ENCODE measurements at regions not wholly inside any gene's neighbourhood (a gene's known extent, or its start where the extent isn't known, plus 50 kb on each side); places are given as distances from the start of the nearest gene placed in this dataset.

- H3K4me3 ChIP-seq (ENCODE audit: low read length), result no peak overlapping the region
- no peak for TF ChIP-seq CTCF (IDR thresholded peaks at IDR 0.05; ENCODE audit: insufficient read depth, low read depth, low read length, missing control alignments)
- peak; percentile 54 for DNase-seq (ENCODE audit: low read depth)
Measured at GRCh38 chr16:86931410-86931941, 353.1 kb downstream of the FOXL1 start.

DNA sequence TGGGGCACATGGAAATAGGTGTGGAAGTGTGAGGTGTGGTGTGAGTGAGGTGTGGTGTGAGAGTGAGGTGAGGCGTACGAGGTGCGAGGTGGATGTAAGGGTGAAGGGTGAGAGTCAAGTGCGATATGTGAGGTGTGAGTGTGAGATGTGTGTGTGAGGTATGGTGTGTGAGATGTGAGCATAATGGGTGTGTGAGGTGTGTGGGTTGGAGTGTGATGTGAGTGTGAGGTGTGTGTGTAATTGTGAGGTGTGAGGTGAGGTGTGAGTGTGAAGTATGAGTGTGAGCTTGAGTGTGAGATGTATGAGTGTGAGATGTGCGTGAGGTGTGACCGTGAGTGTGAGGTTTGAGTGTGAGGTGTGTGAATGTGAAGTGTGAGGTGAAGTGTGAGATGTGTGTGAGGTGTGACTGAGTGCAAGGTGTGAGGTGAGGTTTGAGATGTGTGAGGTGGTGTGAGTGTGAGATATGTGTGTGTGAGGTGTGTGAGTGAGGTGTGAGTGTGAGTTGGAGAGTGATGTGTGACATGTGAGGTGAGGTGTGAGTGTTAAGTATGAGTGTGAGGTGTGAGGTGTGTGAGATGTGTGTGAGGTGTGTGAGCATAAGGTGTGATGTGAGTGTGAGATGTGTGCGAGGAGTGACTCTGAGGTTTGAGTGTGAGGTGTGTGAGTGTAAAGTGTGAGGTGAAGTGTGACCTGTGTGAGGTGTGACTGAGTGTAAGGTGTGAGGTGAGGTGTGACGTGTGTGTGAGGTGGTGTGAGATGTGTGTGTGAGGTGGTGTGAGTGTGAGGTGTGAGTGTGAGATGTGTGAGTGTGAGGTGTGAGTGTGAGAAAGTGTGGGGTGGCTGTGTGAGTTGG lies 354.0 kb downstream of the FOXL1 start:
- no peak overlapping the region for H3K4me3 ChIP-seq (ENCODE audit: low read length)
- no peak for DNase-seq (ENCODE audit: low read depth)
- TF ChIP-seq CTCF (IDR thresholded peaks at IDR 0.05; ENCODE audit: insufficient read depth, low read depth, low read length, missing control alignments), result no peak

- DNase-seq (ENCODE audit: low read depth), result no peak
- TF ChIP-seq CTCF (IDR thresholded peaks at IDR 0.05; ENCODE audit: insufficient read depth, low read depth, low read length, missing control alignments), result no peak
- H3K4me3 ChIP-seq (ENCODE audit: low read length), result no peak overlapping the region
Measured at GRCh38 chr16:86934581-86935375, 356.4 kb downstream of the FOXL1 start.

GRCh38 chr16:86939609-86940008 lies 361.3 kb downstream of the FOXL1 start:
- TF ChIP-seq CTCF (IDR thresholded peaks at IDR 0.05; ENCODE audit: insufficient read depth, low read depth, low read length, missing control alignments), result no peak
- no peak overlapping the region for H3K4me3 ChIP-seq (ENCODE audit: low read length)
- peak; percentile 28 for DNase-seq (ENCODE audit: low read depth)

DNA sequence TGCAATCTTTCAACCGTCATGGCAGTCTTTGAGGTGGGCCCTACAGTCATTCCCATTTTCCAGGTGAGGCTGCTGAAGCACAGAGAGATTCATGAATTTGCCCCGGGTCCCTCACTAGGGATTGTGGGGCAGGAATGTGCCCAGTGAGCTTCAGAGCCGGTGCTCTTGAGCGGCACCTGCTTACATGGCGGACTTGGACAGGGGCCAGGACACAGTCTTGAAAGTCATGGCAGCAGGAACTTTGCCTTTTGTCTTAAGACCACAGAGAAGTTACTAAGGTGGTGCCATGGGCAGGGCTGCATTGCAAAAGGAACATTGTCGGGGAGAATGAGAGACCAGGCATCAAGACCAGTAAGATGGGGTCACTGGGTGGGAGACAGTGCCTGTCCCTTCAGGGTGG lies 363.4 kb downstream of the FOXL1 start:
- H3K4me3 ChIP-seq (ENCODE audit: low read length), result no peak overlapping the region
- no peak for DNase-seq (ENCODE audit: low read depth)
- TF ChIP-seq CTCF (IDR thresholded peaks at IDR 0.05; ENCODE audit: insufficient read depth, low read depth, low read length, missing control alignments), result no peak

GRCh38 chr16:86942151-86943051 lies 364.1 kb downstream of the FOXL1 start:
- no peak for TF ChIP-seq CTCF (IDR thresholded peaks at IDR 0.05; ENCODE audit: insufficient read depth, low read depth, low read length, missing control alignments)
- no peak overlapping the region for H3K4me3 ChIP-seq (ENCODE audit: low read length)
- peak; percentile 55 for DNase-seq (ENCODE audit: low read depth)
